Hepatocyte (in vitro differentiated cells): ENCODE measurements at regions not wholly inside any gene's neighbourhood (a gene's known extent, or its start where the extent isn't known, plus 50 kb on each side); places are given as distances from the start of the nearest gene placed in this dataset.

Experiments
- EZH2 ChIP-seq: fragments of 200-600 bp; sonication (generic); IDR thresholded peaks from 2 replicates; pipeline ENCODE4 v1.6.1; 2016; ENCODE audit warnings: antibody characterized with exemption, mild to moderate bottlenecking, borderline replicate concordance
- EZH2phosphoT487 ChIP-seq: fragments of 200-600 bp; sonication (generic); IDR thresholded peaks from one replicate; pipeline ENCODE4 v1.6.1; 2018; ENCODE audit warnings: antibody characterized with exemption, mild to moderate bottlenecking, low read depth, moderate library complexity; ENCODE audit not compliant: unreplicated experiment, severe bottlenecking

- TF ChIP-seq EZH2phosphoT487 (no peak), EZH2 (no peak)
These were observed 325.0 kb downstream of the ZSWIM6 start for GRCh38 chr5:61657010-61657409.
